K562 (cell line): ENCODE measurements at regions not wholly inside any gene's neighbourhood (a gene's known extent, or its start where the extent isn't known, plus 50 kb on each side); places are given as distances from the start of the nearest gene placed in this dataset.
A peak's percentile ranks its signal among the peaks of the same experiment; 100 is the strongest.

ENCODE experiments used
- C11orf30 ChIP-seq: fragments of 450-650 bp; IDR thresholded peaks from 2 replicates; pipeline ENCODE4 v1.6.1; 2016; ENCODE audit warnings: low read depth, mild to moderate bottlenecking
- ETS2 ChIP-seq: IDR thresholded peaks from 2 replicates; pipeline ENCODE4 v1.6.1; 2016; ENCODE audit warnings: borderline replicate concordance, missing genetic modification characterization, mild to moderate bottlenecking, moderate library complexity, missing compliant biosample characterization; ENCODE audit not compliant: poor library complexity, severe bottlenecking
- FOSL1 ChIP-seq: fragments of 200-800 bp; sonication (Bioruptor generic); conservative IDR thresholded peaks from 2 replicates; pipeline ENCODE4 v1.6.1; 2016; ENCODE audit warnings: missing genetic modification characterization, missing compliant biosample characterization
- GABPB2 ChIP-seq: fragments of 250-450 bp; sonication (Bioruptor Pico); conservative IDR thresholded peaks from 2 replicates; pipeline ENCODE4 v1.5.1; 2021; ENCODE audit warnings: mild to moderate bottlenecking
- HMG20A ChIP-seq: fragments of 450-650 bp; formaldehyde crosslinking; conservative IDR thresholded peaks from 2 replicates; pipeline ENCODE4 v1.4.0; 2020; ENCODE audit warnings: mild to moderate bottlenecking, mixed read lengths
- ILK ChIP-seq: fragments of 450-650 bp; IDR thresholded peaks from 2 replicates; pipeline ENCODE4 v1.6.1; 2016; ENCODE audit warnings: missing genetic modification characterization, low read depth, mild to moderate bottlenecking, missing compliant biosample characterization, moderate library complexity, borderline replicate concordance
- NFATC3 ChIP-seq: fragments of 450-650 bp; IDR thresholded peaks from 2 replicates; pipeline ENCODE4 v1.6.1; 2017; ENCODE audit warnings: mild to moderate bottlenecking
- TFAM ChIP-seq: fragments of 250-450 bp; sonication (Bioruptor Pico); conservative IDR thresholded peaks from 2 replicates; pipeline ENCODE4 v1.5.0; 2021; ENCODE audit warnings: mild to moderate bottlenecking, moderate library complexity
- THRAP3 ChIP-seq: fragments of 450-650 bp; IDR thresholded peaks from 2 replicates; pipeline ENCODE4 v1.6.1; 2016; ENCODE audit warnings: mild to moderate bottlenecking, inconsistent platforms, borderline replicate concordance
- WHSC1 ChIP-seq: IDR thresholded peaks from one replicate; pipeline ENCODE4 v1.6.1; 2012; ENCODE audit warnings: low read length, control low read depth, inconsistent platforms
- ZNF175 ChIP-seq: fragments of 200-800 bp; sonication (Bioruptor generic); IDR thresholded peaks from 2 replicates; pipeline ENCODE4 v1.6.1; 2016; ENCODE audit warnings: low read depth, mild to moderate bottlenecking, missing genetic modification characterization, missing compliant biosample characterization
- ZNF263 ChIP-seq: sonication (generic); formaldehyde crosslinking; IDR thresholded peaks from 2 replicates; pipeline ENCODE4 v1.8.0; 2022; ENCODE audit warnings: mild to moderate bottlenecking, missing genetic modification reagents, borderline replicate concordance
- ZNF311 ChIP-seq: fragments of 250-450 bp; sonication (Bioruptor Pico); IDR thresholded peaks from 2 replicates; pipeline ENCODE4 v1.4.0; 2020; ENCODE audit warnings: mild to moderate bottlenecking, moderate library complexity
- TF ChIP-seq, protein P1 (sequence below), 2 experiments: fragments of 450-650 bp in 1 of 2; sonication (generic) in 1 of 2; formaldehyde crosslinking in 1 of 2; IDR thresholded peaks in 1 of 2; conservative IDR thresholded peaks in 1 of 2; 2 replicates each; pipeline versions ENCODE4 v1.6.1 to v1.8.1; 2016 to 2023; ENCODE audit warnings: mild to moderate bottlenecking in 2 of 2, moderate library complexity in 2 of 2, inconsistent platforms in 1 of 2, missing genetic modification reagents in 1 of 2
- TF ChIP-seq, protein P2 (sequence below), 2 experiments: fragments of 450-650 bp; conservative IDR thresholded peaks; 2 replicates each; pipeline ENCODE4 v1.6.1; 2017; ENCODE audit warnings: mild to moderate bottlenecking in 2 of 2, moderate library complexity in 2 of 2
- TF ChIP-seq, protein P3 (sequence below): fragments of 250-450 bp; sonication (Bioruptor Pico); IDR thresholded peaks from 2 replicates; pipeline ENCODE4 v1.8.0; 2022; ENCODE audit warnings: moderate library complexity, mild to moderate bottlenecking, inconsistent platforms
- TF ChIP-seq, protein P4 (sequence below), 2 experiments: IDR thresholded peaks in 1 of 2; conservative IDR thresholded peaks in 1 of 2; 2 replicates each; pipeline ENCODE4 v1.6.1; 2016; ENCODE audit warnings: low read depth in 2 of 2, mild to moderate bottlenecking in 1 of 2, missing compliant biosample characterization in 1 of 2, missing genetic modification characterization in 1 of 2, moderate library complexity in 1 of 2
- TF ChIP-seq, protein P5 (sequence below): fragments of 450-650 bp; formaldehyde crosslinking; IDR thresholded peaks from 2 replicates; pipeline ENCODE4 v1.4.0; 2020; ENCODE audit warnings: mild to moderate bottlenecking, moderate library complexity

DNA sequence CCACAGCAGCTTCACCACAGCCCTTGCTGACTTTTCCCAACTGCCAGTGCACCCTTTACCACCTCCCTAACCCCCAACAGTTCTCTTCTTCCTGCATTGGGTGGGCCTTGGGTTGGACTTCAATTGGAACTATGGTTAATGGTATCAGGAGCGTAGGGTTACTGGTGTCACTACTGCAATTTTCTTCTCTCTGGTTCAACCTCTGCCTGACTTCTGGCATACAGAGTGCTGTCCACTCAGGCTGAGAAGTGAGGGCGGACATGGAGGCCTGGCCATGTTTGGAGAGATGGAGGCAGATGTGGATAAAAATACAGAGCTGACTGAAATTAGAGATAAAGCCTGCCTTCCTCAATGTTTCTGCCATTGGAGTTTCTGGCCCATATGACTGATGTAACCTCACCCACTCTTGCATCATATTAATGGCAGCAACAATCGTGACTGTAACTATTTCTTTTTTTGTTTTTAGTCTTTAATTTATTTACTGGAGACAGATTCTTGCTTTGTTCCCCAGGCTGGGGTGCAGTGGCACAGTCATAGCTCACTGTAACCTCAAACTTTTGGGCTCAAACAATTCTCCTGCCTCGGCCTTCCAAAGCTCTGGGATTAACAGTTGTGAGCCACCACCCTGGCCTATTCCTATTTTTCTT is 87.8 kb downstream of the NAV1 start (continued):
- TF ChIP-seq ZNF263 (CRISPR knock-in tag) (no peak), NFATC3 (no peak), FOSL1 (tag) (no peak), ETS2 (tag) (no peak), ILK (tag) (peak; percentile 5; the same call in 1 of the 2 replicates), ZNF311 (CRISPR knock-in tag) (peak; percentile 52; the same call in 1 of the 2 replicates), HMG20A (no peak), THRAP3 (no peak), C11orf30 (no peak), ZNF175 (CRISPR knock-in tag) (peak; percentile 95), GABPB2 (CRISPR knock-in tag) (no peak), TFAM (CRISPR knock-in tag) (no peak), WHSC1 (no peak)
- TF ChIP-seq, protein P1, sequence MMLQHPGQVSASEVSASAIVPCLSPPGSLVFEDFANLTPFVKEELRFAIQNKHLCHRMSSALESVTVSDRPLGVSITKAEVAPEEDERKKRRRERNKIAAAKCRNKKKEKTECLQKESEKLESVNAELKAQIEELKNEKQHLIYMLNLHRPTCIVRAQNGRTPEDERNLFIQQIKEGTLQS (IDR thresholded peaks at IDR 0.05): peak; percentile 93
- TF ChIP-seq, protein P1 (CRISPR knock-in tag; conservative IDR thresholded peaks at IDR 0.05): no peak
- TF ChIP-seq, protein P2, sequence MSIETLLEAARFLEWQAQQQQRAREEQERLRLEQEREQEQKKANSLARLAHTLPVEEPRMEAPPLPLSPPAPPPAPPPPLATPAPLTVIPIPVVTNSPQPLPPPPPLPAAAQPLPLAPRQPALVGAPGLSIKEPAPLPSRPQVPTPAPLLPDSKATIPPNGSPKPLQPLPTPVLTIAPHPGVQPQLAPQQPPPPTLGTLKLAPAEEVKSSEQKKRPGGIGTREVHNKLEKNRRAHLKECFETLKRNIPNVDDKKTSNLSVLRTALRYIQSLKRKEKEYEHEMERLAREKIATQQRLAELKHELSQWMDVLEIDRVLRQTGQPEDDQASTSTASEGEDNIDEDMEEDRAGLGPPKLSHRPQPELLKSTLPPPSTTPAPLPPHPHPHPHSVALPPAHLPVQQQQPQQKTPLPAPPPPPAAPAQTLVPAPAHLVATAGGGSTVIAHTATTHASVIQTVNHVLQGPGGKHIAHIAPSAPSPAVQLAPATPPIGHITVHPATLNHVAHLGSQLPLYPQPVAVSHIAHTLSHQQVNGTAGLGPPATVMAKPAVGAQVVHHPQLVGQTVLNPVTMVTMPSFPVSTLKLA (conservative IDR thresholded peaks at IDR 0.05): no peak
- TF ChIP-seq, protein P3, sequence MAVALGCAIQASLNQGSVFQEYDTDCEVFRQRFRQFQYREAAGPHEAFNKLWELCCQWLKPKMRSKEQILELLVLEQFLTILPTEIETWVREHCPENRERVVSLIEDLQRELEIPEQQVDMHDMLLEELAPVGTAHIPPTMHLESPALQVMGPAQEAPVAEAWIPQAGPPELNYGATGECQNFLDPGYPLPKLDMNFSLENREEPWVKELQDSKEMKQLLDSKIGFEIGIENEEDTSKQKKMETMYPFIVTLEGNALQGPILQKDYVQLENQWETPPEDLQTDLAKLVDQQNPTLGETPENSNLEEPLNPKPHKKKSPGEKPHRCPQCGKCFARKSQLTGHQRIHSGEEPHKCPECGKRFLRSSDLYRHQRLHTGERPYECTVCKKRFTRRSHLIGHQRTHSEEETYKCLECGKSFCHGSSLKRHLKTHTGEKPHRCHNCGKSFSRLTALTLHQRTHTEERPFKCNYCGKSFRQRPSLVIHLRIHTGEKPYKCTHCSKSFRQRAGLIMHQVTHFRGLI: peak; percentile 19; the same call in 1 of the 2 replicates
- TF ChIP-seq, protein P4, sequence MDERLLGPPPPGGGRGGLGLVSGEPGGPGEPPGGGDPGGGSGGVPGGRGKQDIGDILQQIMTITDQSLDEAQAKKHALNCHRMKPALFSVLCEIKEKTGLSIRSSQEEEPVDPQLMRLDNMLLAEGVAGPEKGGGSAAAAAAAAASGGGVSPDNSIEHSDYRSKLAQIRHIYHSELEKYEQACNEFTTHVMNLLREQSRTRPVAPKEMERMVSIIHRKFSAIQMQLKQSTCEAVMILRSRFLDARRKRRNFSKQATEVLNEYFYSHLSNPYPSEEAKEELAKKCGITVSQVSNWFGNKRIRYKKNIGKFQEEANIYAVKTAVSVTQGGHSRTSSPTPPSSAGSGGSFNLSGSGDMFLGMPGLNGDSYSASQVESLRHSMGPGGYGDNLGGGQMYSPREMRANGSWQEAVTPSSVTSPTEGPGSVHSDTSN (CRISPR knock-in tag; IDR thresholded peaks at IDR 0.05; ENCODE audit: low read depth): no peak
- TF ChIP-seq, protein P4 (tag; conservative IDR thresholded peaks at IDR 0.05; ENCODE audit: low read depth): no peak
- TF ChIP-seq, protein P5, sequence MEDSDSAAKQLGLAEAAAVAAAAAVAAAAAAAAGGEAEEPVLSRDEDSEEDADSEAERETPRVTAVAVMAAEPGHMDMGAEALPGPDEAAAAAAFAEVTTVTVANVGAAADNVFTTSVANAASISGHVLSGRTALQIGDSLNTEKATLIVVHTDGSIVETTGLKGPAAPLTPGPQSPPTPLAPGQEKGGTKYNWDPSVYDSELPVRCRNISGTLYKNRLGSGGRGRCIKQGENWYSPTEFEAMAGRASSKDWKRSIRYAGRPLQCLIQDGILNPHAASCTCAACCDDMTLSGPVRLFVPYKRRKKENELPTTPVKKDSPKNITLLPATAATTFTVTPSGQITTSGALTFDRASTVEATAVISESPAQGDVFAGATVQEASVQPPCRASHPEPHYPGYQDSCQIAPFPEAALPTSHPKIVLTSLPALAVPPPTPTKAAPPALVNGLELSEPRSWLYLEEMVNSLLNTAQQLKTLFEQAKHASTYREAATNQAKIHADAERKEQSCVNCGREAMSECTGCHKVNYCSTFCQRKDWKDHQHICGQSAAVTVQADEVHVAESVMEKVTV (CRISPR knock-in tag): no peak
